GM18907 (cell line): ENCODE measurements at regions not wholly inside any gene's neighbourhood (a gene's known extent, or its start where the extent isn't known, plus 50 kb on each side); places are given as distances from the start of the nearest gene placed in this dataset.
"Not testable (repeated sequence)": the region's sequence is repeated elsewhere in the genome, so short reads cannot be mapped to it uniquely, and the experiment has no call there.

Experiments
- ATAC-seq: cut with Tn5 transposase; IDR thresholded peaks from one replicate; pipeline ENCODE4 v1.9.1; 2021; ENCODE audit warnings: mild to moderate bottlenecking, moderate library complexity; ENCODE audit not compliant: unreplicated experiment

- no peak for ATAC-seq
These were observed 404.1 kb upstream of the ATP11B start for GRCh38 chr3:182389071-182389815.

- ATAC-seq: no peak
These were observed 402.9 kb upstream of the ATP11B start for GRCh38 chr3:182390421-182390820.

GRCh38 chr3:182392182-182392937 lies 400.9 kb upstream of the ATP11B start:
- no peak for ATAC-seq

GRCh38 chr3:182393151-182393550 lies 400.2 kb upstream of the ATP11B start:
- ATAC-seq: no peak

- no peak for ATAC-seq
These were observed 399.4 kb upstream of the ATP11B start for GRCh38 chr3:182393830-182394367.

GRCh38 chr3:182397164-182397563 lies 396.1 kb upstream of the ATP11B start:
- ATAC-seq: no peak

- ATAC-seq: no peak
These were observed 393.1 kb upstream of the ATP11B start for GRCh38 chr3:182399978-182400737.

- ATAC-seq: no peak
These were observed 392.5 kb upstream of the ATP11B start for GRCh38 chr3:182400838-182401237.

- no peak for ATAC-seq
These were observed 389.3 kb upstream of the ATP11B start for GRCh38 chr3:182404031-182404430.

GRCh38 chr3:182405759-182406158 lies 387.5 kb upstream of the ATP11B start:
- ATAC-seq: no peak

GRCh38 chr3:182406786-182407185 lies 386.5 kb upstream of the ATP11B start:
- ATAC-seq: no peak

- ATAC-seq: no peak
These were observed 383.3 kb upstream of the ATP11B start for GRCh38 chr3:182410051-182410450.

- ATAC-seq: no peak
These were observed 381.2 kb upstream of the ATP11B start for GRCh38 chr3:182412066-182412465.

GRCh38 chr3:182413061-182413460 lies 380.2 kb upstream of the ATP11B start:
- ATAC-seq: no peak

- no peak for ATAC-seq
These were observed 379.6 kb upstream of the ATP11B start for GRCh38 chr3:182413682-182414081.

GRCh38 chr3:182414586-182414985 lies 378.7 kb upstream of the ATP11B start:
- no peak for ATAC-seq

GRCh38 chr3:182420741-182421140 lies 372.6 kb upstream of the ATP11B start:
- ATAC-seq: no peak

GRCh38 chr3:182424006-182424405 lies 369.3 kb upstream of the ATP11B start:
- no peak for ATAC-seq

- ATAC-seq: not testable (repeated sequence)
These were observed 367.2 kb upstream of the ATP11B start for GRCh38 chr3:182425926-182426718.

- not testable (repeated sequence) for ATAC-seq
These were observed 361.3 kb upstream of the ATP11B start for GRCh38 chr3:182431972-182432371.
